ENCODE measurements at regions not wholly inside any gene's neighbourhood (a gene's known extent, or its start where the extent isn't known, plus 50 kb on each side); places are given as distances from the start of the nearest gene placed in this dataset.

- H3K4me2 ChIP-seq (ENCODE audit: low read length, poor library complexity, severe bottlenecking), result no peak overlapping the region
- H3K79me1 ChIP-seq (replicated peaks; ENCODE audit: low read length, poor library complexity, severe bottlenecking), result no peaks in the 10 kb centered on the region
- H4K91ac ChIP-seq (ENCODE audit: low read length), result no peak overlapping the region
- 66% methylated on average over 7 of the region's 7 CpGs for WGBS
- H2AK5ac ChIP-seq (ENCODE audit: low read length, severe bottlenecking), result no peak overlapping the region
- H2AFZ ChIP-seq (ENCODE audit: low read depth, low read length), result no peak overlapping the region
- no peak overlapping the region for H3K14ac ChIP-seq (ENCODE audit: low read length in 2 of 2)
- no peak overlapping the region for H2BK120ac ChIP-seq (ENCODE audit: low read depth, low read length)
- H3K9ac ChIP-seq (ENCODE audit: low read length), result no peak overlapping the region
- H3K9me3 ChIP-seq (ENCODE audit: control insufficient read depth, low read length), result no peaks in the 10 kb centered on the region
- no peak overlapping the region for H3K4ac ChIP-seq (ENCODE audit: low read depth in 1 of 2, low read length in 2 of 2)
- no peak overlapping the region for H2BK12ac ChIP-seq (ENCODE audit: low read length in 2 of 2)
- no peak for DNase-seq
- H3K27ac ChIP-seq (ENCODE audit: low read length, poor library complexity, severe bottlenecking), result no peak overlapping the region
- no peak overlapping the region for H3K18ac ChIP-seq (ENCODE audit: low read depth in 1 of 2, low read length in 2 of 2)
- no peak overlapping the region for H3K4me3 ChIP-seq (ENCODE audit: insufficient read depth in 1 of 2, low read depth in 1 of 2, low read length in 2 of 2)
- no peak overlapping the region for H2BK5ac ChIP-seq (ENCODE audit: low read depth, low read length, poor library complexity, severe bottlenecking)
- no peaks in the 10 kb centered on the region for H3K36me3 ChIP-seq (ENCODE audit: control insufficient read depth in 1 of 2, insufficient read depth in 2 of 2, low read depth in 1 of 2, low read length in 2 of 2)
- peaks cover 6 to 22% of the 10 kb centered on the region in 2 experiments for H3K27me3 ChIP-seq (ENCODE audit: control insufficient read depth in 1 of 2, insufficient read depth in 1 of 2, low read length in 2 of 2)
- H3K4me1 ChIP-seq (ENCODE audit: control insufficient read depth, insufficient read depth, low read depth, low read length), result peaks cover 3% of the 10 kb centered on the region
- no peak overlapping the region for H3K23ac ChIP-seq (ENCODE audit: low read length in 2 of 2)
- H4K8ac ChIP-seq (ENCODE audit: low read length), result no peak overlapping the region
- H2BK15ac ChIP-seq (ENCODE audit: low read depth, poor library complexity, severe bottlenecking), result no peak overlapping the region
Observed at GRCh38 chr10:132120200-132120599, 54.5 kb downstream of the JAKMIP3 start.

- H2BK5ac ChIP-seq (ENCODE audit: low read depth, low read length, poor library complexity, severe bottlenecking), result no peak overlapping the region
- H3K27ac ChIP-seq (ENCODE audit: low read length, poor library complexity, severe bottlenecking), result no peak overlapping the region
- no peak overlapping the region for H3K9ac ChIP-seq (ENCODE audit: low read length)
- H3K79me1 ChIP-seq (replicated peaks; ENCODE audit: low read length, poor library complexity, severe bottlenecking), result no peaks in the 10 kb centered on the region
- H4K91ac ChIP-seq (ENCODE audit: low read length), result no peak overlapping the region
- no peaks in the 10 kb centered on the region for H3K9me3 ChIP-seq (ENCODE audit: control insufficient read depth, low read length)
- H3K27me3 ChIP-seq (ENCODE audit: control insufficient read depth in 1 of 2, insufficient read depth in 1 of 2, low read length in 2 of 2), result peaks cover 6 to 22% of the 10 kb centered on the region in 2 experiments
- no peak overlapping the region for H2BK12ac ChIP-seq (ENCODE audit: low read length in 2 of 2)
- 84% methylated on average over 25 of the region's 25 CpGs for WGBS
- H2AK5ac ChIP-seq (ENCODE audit: low read length, severe bottlenecking), result no peak overlapping the region
- H4K8ac ChIP-seq (ENCODE audit: low read length), result no peak overlapping the region
- H3K4me1 ChIP-seq (ENCODE audit: control insufficient read depth, insufficient read depth, low read depth, low read length), result no peaks in the 10 kb centered on the region
- no peak overlapping the region for H2BK120ac ChIP-seq (ENCODE audit: low read depth, low read length)
- H3K36me3 ChIP-seq (ENCODE audit: control insufficient read depth in 1 of 2, insufficient read depth in 2 of 2, low read depth in 1 of 2, low read length in 2 of 2), result no peaks in the 10 kb centered on the region
- no peak overlapping the region for H3K18ac ChIP-seq (ENCODE audit: low read depth in 1 of 2, low read length in 2 of 2)
- H3K4me2 ChIP-seq (ENCODE audit: low read length, poor library complexity, severe bottlenecking), result no peak overlapping the region
- H2BK15ac ChIP-seq (ENCODE audit: low read depth, poor library complexity, severe bottlenecking), result no peak overlapping the region
- no peak overlapping the region for H2AFZ ChIP-seq (ENCODE audit: low read depth, low read length)
- no peak overlapping the region for H3K4ac ChIP-seq (ENCODE audit: low read depth in 1 of 2, low read length in 2 of 2)
- no peak overlapping the region for H3K4me3 ChIP-seq (ENCODE audit: insufficient read depth in 1 of 2, low read depth in 1 of 2, low read length in 2 of 2)
- no peak overlapping the region for H3K14ac ChIP-seq (ENCODE audit: low read length in 2 of 2)
- no peak for DNase-seq
- no peak overlapping the region for H3K23ac ChIP-seq (ENCODE audit: low read length in 2 of 2)
Observed at GRCh38 chr10:132120734-132121510, 55.2 kb downstream of the JAKMIP3 start.

- WGBS, result 84% methylated on average over 12 of the region's 12 CpGs
Observed at GRCh38 chr10:132121511-132121830, 55.7 kb downstream of the JAKMIP3 start.

GRCh38 chr10:132122097-132122861 lies 56.5 kb downstream of the JAKMIP3 start:
- Histone ChIP-seq H3K27ac (ENCODE audit: low read length, poor library complexity, severe bottlenecking) (no peak overlapping the region), H3K4me3 (ENCODE audit: insufficient read depth in 1 of 2, low read depth in 1 of 2, low read length in 2 of 2) (no peak overlapping the region), H3K79me1 (replicated peaks; ENCODE audit: low read length, poor library complexity, severe bottlenecking) (no peaks in the 10 kb centered on the region), H3K18ac (ENCODE audit: low read depth in 1 of 2, low read length in 2 of 2) (no peak overlapping the region), H3K4me2 (ENCODE audit: low read length, poor library complexity, severe bottlenecking) (no peak overlapping the region), H3K14ac (ENCODE audit: low read length in 2 of 2) (no peak overlapping the region), H4K91ac (ENCODE audit: low read length) (no peak overlapping the region), H3K4ac (ENCODE audit: low read depth in 1 of 2, low read length in 2 of 2) (no peak overlapping the region), H3K9ac (ENCODE audit: low read length) (no peak overlapping the region), H2AK5ac (ENCODE audit: low read length, severe bottlenecking) (no peak overlapping the region), H3K4me1 (ENCODE audit: control insufficient read depth, insufficient read depth, low read depth, low read length) (no peaks in the 10 kb centered on the region), H2BK120ac (ENCODE audit: low read depth, low read length) (no peak overlapping the region), H3K36me3 (ENCODE audit: control insufficient read depth in 1 of 2, insufficient read depth in 2 of 2, low read depth in 1 of 2, low read length in 2 of 2) (no peaks in the 10 kb centered on the region), H3K9me3 (ENCODE audit: control insufficient read depth, low read length) (no peaks in the 10 kb centered on the region), H3K23ac (ENCODE audit: low read length in 2 of 2) (no peak overlapping the region), H2BK15ac (ENCODE audit: low read depth, poor library complexity, severe bottlenecking) (no peak overlapping the region), H2BK5ac (ENCODE audit: low read depth, low read length, poor library complexity, severe bottlenecking) (no peak overlapping the region), H2BK12ac (ENCODE audit: low read length in 2 of 2) (no peak overlapping the region), H3K27me3 (ENCODE audit: control insufficient read depth in 1 of 2, insufficient read depth in 1 of 2, low read length in 2 of 2) (peaks cover 6 to 22% of the 10 kb centered on the region in 2 experiments), H2AFZ (ENCODE audit: low read depth, low read length) (no peak overlapping the region), H4K8ac (ENCODE audit: low read length) (no peak overlapping the region)
- WGBS, result 88% methylated on average over 17 of the region's 20 CpGs
- no peak for DNase-seq

More at GRCh38 chr10:132121511-132121830, 55.7 kb downstream of the JAKMIP3 start:
- Histone ChIP-seq H2AFZ (ENCODE audit: low read depth, low read length) (no peak overlapping the region), H3K14ac (ENCODE audit: low read length in 2 of 2) (no peak overlapping the region), H3K4me1 (ENCODE audit: control insufficient read depth, insufficient read depth, low read depth, low read length) (no peaks in the 10 kb centered on the region), H2BK12ac (ENCODE audit: low read length in 2 of 2) (no peak overlapping the region), H3K23ac (ENCODE audit: low read length in 2 of 2) (no peak overlapping the region), H4K8ac (ENCODE audit: low read length) (no peak overlapping the region), H3K18ac (ENCODE audit: low read depth in 1 of 2, low read length in 2 of 2) (no peak overlapping the region), H3K4ac (ENCODE audit: low read depth in 1 of 2, low read length in 2 of 2) (no peak overlapping the region), H4K91ac (ENCODE audit: low read length) (peak overlapping the region; percentile 43), H2BK120ac (ENCODE audit: low read depth, low read length) (no peak overlapping the region), H3K27ac (ENCODE audit: low read length, poor library complexity, severe bottlenecking) (no peak overlapping the region), H3K9ac (ENCODE audit: low read length) (no peak overlapping the region), H2AK5ac (ENCODE audit: low read length, severe bottlenecking) (no peak overlapping the region), H3K36me3 (ENCODE audit: control insufficient read depth in 1 of 2, insufficient read depth in 2 of 2, low read depth in 1 of 2, low read length in 2 of 2) (no peaks in the 10 kb centered on the region), H3K9me3 (ENCODE audit: control insufficient read depth, low read length) (no peaks in the 10 kb centered on the region), H2BK15ac (ENCODE audit: low read depth, poor library complexity, severe bottlenecking) (no peak overlapping the region), H3K79me1 (replicated peaks; ENCODE audit: low read length, poor library complexity, severe bottlenecking) (no peaks in the 10 kb centered on the region), H2BK5ac (ENCODE audit: low read depth, low read length, poor library complexity, severe bottlenecking) (no peak overlapping the region), H3K4me2 (ENCODE audit: low read length, poor library complexity, severe bottlenecking) (no peak overlapping the region), H3K4me3 (ENCODE audit: insufficient read depth in 1 of 2, low read depth in 1 of 2, low read length in 2 of 2) (no peak overlapping the region), H3K27me3 (ENCODE audit: control insufficient read depth in 1 of 2, insufficient read depth in 1 of 2, low read length in 2 of 2) (peaks cover 6 to 22% of the 10 kb centered on the region in 2 experiments)
- no peak for DNase-seq

Data from mesenchymal stem cell (in vitro differentiated cells and primary cell).